Gastroesophageal sphincter (tissue), 4 donors: ENCODE measurements at regions not wholly inside any gene's neighbourhood (a gene's known extent, or its start where the extent isn't known, plus 50 kb on each side); places are given as distances from the start of the nearest gene placed in this dataset.

Experiments used
- ATAC-seq: fragments of 150-250 bp; one replicate; pipeline ENCODE4 v1.9.1; 2016; ENCODE audit warnings: mild to moderate bottlenecking, moderate library complexity
- H3K27ac ChIP-seq, 4 donors: fragments of 200-600 bp; sonication (generic) in 3 of 4; 1 replicate in 3 of 4; 2 replicates in 1 of 4; pipeline ENCODE4 v1.5.1; 2016 to 2019
- H3K27me3 ChIP-seq: fragments of 200-600 bp; sonication (generic); one replicate; pipeline ENCODE4 v1.5.1; 2019
- H3K36me3 ChIP-seq, 2 donors: fragments of 200-600 bp; sonication (generic); one replicate each; pipeline ENCODE4 v1.5.1; 2019; ENCODE audit warnings: control low read depth in 1 of 2
- H3K4me1 ChIP-seq, 3 donors: fragments of 200-600 bp; sonication (generic); 1 replicate in 2 of 3; 2 replicates in 1 of 3; pipeline ENCODE4 v1.5.1; 2016 to 2019; ENCODE audit warnings: control low read depth in 2 of 3
- H3K4me3 ChIP-seq, 2 donors: fragments of 200-600 bp; sonication (generic); one replicate each; pipeline ENCODE4 v1.5.1; 2019; ENCODE audit warnings: mild to moderate bottlenecking in 1 of 2, moderate library complexity in 1 of 2
- H3K9me3 ChIP-seq, 3 donors: fragments of 200-600 bp; sonication (generic); one replicate each; pipeline ENCODE4 v1.5.1; 2017 to 2019; ENCODE audit warnings: control low read depth in 2 of 3
- EP300 ChIP-seq: sonication (generic); formaldehyde crosslinking; IDR thresholded peaks from one replicate; pipeline ENCODE4 v1.6.1; 2017; ENCODE audit warnings: antibody characterized with exemption, mild to moderate bottlenecking
- POLR2A ChIP-seq, 2 donors: fragments of 450-650 bp; IDR thresholded peaks; one replicate each; pipeline ENCODE4 v1.6.1; 2017; ENCODE audit warnings: antibody characterized with exemption in 2 of 2, mild to moderate bottlenecking in 2 of 2, moderate library complexity in 1 of 2
- POLR2AphosphoS5 ChIP-seq: sonication (generic); formaldehyde crosslinking; IDR thresholded peaks from one replicate; pipeline ENCODE4 v1.6.1; 2017; ENCODE audit warnings: antibody characterized with exemption
- WGBS, 2 donors: methylation state at CpG; one replicate each; pipeline ENCODE4 v1.1.5; 2018; ENCODE audit warnings: low coverage in 1 of 2; 5-methylcytosine and 5-hydroxymethylcytosine counted together
- TF ChIP-seq, protein P1 (sequence below), 4 experiments: fragments of 200-600 bp in 2 of 4; fragments of 450-650 bp in 2 of 4; sonication (generic) in 1 of 4; IDR thresholded peaks; one replicate each; pipeline ENCODE4 v1.5.1; 2017 to 2019; ENCODE audit warnings: antibody characterized with exemption in 4 of 4, mild to moderate bottlenecking in 2 of 4, moderate library complexity in 2 of 4

DNA sequence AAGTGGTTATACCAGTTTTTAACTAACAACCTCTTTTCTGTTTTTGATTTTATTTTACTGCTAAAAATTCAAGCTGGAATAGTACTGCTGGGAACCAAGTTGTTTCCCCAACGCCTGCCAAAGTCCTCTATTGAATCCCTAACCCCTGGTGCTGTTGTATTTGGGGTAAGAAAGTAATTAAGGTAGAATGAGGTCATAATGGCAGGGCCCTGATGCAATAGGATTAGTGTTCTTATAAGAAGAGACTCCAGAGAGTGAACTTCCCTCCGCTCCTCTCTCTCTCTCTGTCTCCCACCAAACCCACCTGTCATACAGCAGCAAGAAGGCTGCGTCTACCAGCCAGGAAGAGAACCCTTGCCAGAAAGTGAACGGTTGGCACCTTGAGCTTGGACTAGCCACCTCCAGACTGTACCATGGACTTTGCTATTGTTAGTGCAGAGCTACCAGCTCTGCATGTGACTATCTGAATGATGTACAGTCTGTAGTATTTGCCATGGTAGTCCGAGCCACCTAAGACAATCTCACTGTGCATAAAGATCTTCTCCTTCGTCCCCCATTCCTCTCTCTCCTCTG lies 86.5 kb upstream of the KLF6 start:
- no peak overlapping the region for H3K27ac ChIP-seq
- 92 to 100% methylated on average over 2 to 6 of the region's 6 CpGs for WGBS, 2 donors
- no peak for TF ChIP-seq POLR2AphosphoS5
- TF ChIP-seq EP300: no peak
- TF ChIP-seq, protein P1, sequence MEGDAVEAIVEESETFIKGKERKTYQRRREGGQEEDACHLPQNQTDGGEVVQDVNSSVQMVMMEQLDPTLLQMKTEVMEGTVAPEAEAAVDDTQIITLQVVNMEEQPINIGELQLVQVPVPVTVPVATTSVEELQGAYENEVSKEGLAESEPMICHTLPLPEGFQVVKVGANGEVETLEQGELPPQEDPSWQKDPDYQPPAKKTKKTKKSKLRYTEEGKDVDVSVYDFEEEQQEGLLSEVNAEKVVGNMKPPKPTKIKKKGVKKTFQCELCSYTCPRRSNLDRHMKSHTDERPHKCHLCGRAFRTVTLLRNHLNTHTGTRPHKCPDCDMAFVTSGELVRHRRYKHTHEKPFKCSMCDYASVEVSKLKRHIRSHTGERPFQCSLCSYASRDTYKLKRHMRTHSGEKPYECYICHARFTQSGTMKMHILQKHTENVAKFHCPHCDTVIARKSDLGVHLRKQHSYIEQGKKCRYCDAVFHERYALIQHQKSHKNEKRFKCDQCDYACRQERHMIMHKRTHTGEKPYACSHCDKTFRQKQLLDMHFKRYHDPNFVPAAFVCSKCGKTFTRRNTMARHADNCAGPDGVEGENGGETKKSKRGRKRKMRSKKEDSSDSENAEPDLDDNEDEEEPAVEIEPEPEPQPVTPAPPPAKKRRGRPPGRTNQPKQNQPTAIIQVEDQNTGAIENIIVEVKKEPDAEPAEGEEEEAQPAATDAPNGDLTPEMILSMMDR (IDR thresholded peaks at IDR 0.05): no peak
- no peak for TF ChIP-seq POLR2A (IDR thresholded peaks at IDR 0.05)
- H3K27me3 ChIP-seq: no peaks in the 10 kb centered on the region
- H3K4me3 ChIP-seq: no peak overlapping the region
- H3K36me3 ChIP-seq: no peaks in the 10 kb centered on the region
- H3K9me3 ChIP-seq: no peaks in the 10 kb centered on the region
- peaks cover 0 to 26% (median 7%) of the 10 kb centered on the region in 3 donors for H3K4me1 ChIP-seq
- no peak for ATAC-seq

DNA sequence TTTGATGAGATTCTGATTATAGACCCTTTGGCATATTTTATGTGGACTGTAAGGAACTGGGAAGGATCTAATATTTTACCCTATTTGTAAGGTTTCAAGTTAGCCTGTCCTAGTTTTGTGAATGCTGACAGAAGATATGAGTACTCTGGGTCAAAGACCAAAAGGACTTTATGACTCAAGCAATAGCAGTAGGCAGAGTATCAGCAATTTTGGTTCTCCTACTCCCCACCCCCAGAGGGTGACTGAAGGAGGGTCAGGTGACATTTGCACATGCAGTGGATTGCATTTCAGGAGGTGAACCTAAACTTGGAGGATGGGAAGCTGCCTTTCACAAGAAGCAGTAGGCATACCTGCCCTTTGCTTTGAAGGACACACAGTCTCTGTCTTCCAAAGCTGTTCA lies 84.0 kb upstream of the KLF6 start:
- peaks cover 0 to 9% (median under 1%) of the 10 kb centered on the region in 3 donors for H3K4me1 ChIP-seq
- no peaks in the 10 kb centered on the region for H3K36me3 ChIP-seq
- H3K9me3 ChIP-seq: no peaks in the 10 kb centered on the region
- ATAC-seq: no peak
- no peaks in the 10 kb centered on the region for H3K27me3 ChIP-seq
- TF ChIP-seq EP300 (no peak), POLR2AphosphoS5 (no peak), POLR2A (IDR thresholded peaks at IDR 0.05) (no peak)
- TF ChIP-seq, protein P1 (IDR thresholded peaks at IDR 0.05): no peak
- no peak overlapping the region for H3K27ac ChIP-seq
- no peak overlapping the region for H3K4me3 ChIP-seq

DNA sequence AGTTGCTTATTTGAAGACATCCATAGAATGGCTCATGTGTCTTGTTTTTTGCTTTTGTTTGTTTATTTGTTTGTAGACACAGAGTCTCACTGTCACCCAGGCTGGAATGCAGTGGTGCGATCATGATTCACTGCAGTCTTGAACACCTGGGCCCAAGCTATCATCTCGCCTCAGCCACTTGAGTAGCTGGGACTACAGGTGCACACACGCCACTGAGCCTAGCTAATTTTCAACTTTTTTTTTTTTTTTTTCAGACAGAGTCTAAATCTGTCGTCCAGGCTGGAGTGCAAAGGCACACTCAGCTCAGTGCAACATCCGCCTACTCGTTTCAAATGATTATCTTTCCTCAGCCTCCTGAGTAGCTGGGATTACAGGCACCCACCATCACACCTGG lies 83.3 kb upstream of the KLF6 start:
- H3K4me1 ChIP-seq: peaks cover 0 to 1% (median 0%) of the 10 kb centered on the region in 3 donors
- no peak overlapping the region for H3K27ac ChIP-seq
- no peaks in the 10 kb centered on the region for H3K9me3 ChIP-seq
- 92% methylated on average over 6 of the region's 6 CpGs; no CpG with 5 or more reads in 1 of the 2 donors for WGBS, 2 donors
- TF ChIP-seq POLR2A (IDR thresholded peaks at IDR 0.05) (no peak), EP300 (no peak), POLR2AphosphoS5 (no peak)
- TF ChIP-seq, protein P1 (IDR thresholded peaks at IDR 0.05): no peak
- no peaks in the 10 kb centered on the region for H3K36me3 ChIP-seq
- no peak overlapping the region for H3K4me3 ChIP-seq
- H3K27me3 ChIP-seq: no peaks in the 10 kb centered on the region
- no peak for ATAC-seq

DNA sequence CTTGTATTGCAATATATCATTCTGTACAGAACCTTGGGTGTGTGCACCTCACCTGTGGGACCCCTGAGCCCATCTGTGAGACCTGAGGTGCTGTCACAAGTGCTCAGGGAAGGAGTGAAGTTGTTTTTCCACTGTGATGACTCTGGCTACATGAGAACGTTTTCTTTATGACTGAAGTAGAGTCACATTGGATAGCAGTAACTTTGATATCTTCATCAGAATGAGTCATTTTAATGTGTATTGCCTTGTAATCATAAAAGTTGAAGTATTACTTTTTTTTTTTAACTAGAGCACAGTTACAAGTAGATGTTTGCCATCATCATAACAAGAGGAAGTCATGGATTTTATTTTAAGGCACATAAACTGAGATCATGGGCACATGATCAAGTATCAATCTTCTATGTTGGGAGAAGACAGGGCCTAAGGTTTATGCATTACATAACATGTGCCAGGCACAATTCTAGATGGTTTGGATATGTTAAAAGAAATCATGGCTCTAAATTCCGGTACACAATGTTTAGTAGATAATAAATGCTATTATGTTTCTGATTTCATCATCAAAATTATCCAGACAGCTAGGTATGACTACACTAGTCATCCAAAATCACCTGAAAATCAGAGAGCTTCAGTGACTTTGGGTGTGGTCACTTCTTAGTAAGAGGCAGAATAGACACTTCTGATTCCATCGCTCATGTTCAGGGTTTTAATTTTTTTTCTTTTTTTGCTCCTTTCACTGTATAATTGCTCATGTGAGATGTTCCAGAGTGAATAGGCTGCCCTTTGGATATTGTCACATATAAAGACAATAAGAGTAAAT lies 82.7 kb upstream of the KLF6 start:
- ATAC-seq: no peak
- Histone ChIP-seq H3K36me3 (no peaks in the 10 kb centered on the region), H3K4me3 (no peak overlapping the region), H3K9me3 (no peaks in the 10 kb centered on the region), H3K4me1 (no peaks in the 10 kb centered on the region), H3K27ac (no peak overlapping the region), H3K27me3 (no peaks in the 10 kb centered on the region)
- WGBS, 2 donors: 67 to 85% methylated on average over 3 of the region's 3 CpGs
- no peak for TF ChIP-seq EP300
- TF ChIP-seq, protein P1 (IDR thresholded peaks at IDR 0.05): no peak
- TF ChIP-seq POLR2AphosphoS5: no peak
- TF ChIP-seq POLR2A (IDR thresholded peaks at IDR 0.05): no peak

DNA sequence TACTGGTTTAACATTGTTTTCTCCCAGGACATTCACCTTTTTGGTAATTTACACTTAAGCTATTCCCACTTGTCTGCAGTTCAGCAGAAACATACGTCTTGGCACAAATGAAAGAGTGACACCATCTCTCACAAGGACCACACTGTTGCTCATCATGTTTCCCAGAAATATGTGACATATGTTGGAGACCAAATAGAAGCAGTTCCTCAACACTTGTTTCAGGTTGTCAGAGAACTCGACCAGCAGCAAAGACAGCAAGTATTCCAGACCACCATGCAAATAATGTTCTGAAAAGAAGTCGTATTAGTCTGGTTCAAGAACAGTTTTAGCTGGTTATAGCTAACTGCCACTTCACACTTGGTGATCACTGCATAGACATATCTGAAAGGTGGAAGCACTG lies 81.3 kb upstream of the KLF6 start:
- 35 to 58% methylated on average over 2 of the region's 3 CpGs for WGBS, 2 donors
- no peak for ATAC-seq

More for the DNA sequence above, 81.3 kb upstream of the KLF6 start:
- H3K4me3 ChIP-seq: no peak overlapping the region
- H3K27me3 ChIP-seq: no peaks in the 10 kb centered on the region
- TF ChIP-seq EP300: no peak
- no peak for TF ChIP-seq POLR2A (IDR thresholded peaks at IDR 0.05)
- no peak for TF ChIP-seq POLR2AphosphoS5
- H3K9me3 ChIP-seq: no peaks in the 10 kb centered on the region
- H3K27ac ChIP-seq: no peak overlapping the region
- H3K4me1 ChIP-seq: no peaks in the 10 kb centered on the region
- H3K36me3 ChIP-seq: no peaks in the 10 kb centered on the region
